B cell (primary cell): ENCODE measurements at regions not wholly inside any gene's neighbourhood (a gene's known extent, or its start where the extent isn't known, plus 50 kb on each side); places are given as distances from the start of the nearest gene placed in this dataset.

Experiments
- EZH2 ChIP-seq: IDR thresholded peaks from 2 replicates; pipeline ENCODE4 v1.6.1; 2012; ENCODE audit warnings: borderline replicate concordance, low read depth, mild to moderate bottlenecking, moderate library complexity, low read length; ENCODE audit not compliant: insufficient read depth, poor library complexity, severe bottlenecking
- TF ChIP-seq, protein P1 (sequence below): fragments of 200-600 bp; IDR thresholded peaks from one replicate; pipeline ENCODE4 v1.8.0; 2022; ENCODE audit warnings: antibody characterized with exemption, mild to moderate bottlenecking

DNA sequence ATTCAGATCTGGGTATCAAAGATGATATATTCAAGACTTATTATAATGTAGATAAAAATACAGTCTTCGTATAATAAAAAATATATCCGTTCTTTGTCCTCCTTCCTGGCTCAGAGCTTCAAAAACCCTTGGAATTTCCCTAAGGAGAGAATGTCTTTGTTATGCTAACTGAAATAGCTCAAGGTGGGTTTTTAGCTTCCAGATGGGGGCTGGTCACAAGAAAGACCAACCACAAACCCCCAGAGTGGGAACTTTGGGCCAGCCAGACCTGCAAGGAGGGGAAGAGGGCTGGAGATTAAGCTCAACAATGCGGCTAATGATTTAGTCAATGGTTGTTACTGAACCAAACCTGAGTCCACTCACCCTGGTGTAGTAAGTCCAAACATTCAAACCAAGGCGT, 196.4 kb downstream of the SDHAF3 start:
- TF ChIP-seq, protein P1, sequence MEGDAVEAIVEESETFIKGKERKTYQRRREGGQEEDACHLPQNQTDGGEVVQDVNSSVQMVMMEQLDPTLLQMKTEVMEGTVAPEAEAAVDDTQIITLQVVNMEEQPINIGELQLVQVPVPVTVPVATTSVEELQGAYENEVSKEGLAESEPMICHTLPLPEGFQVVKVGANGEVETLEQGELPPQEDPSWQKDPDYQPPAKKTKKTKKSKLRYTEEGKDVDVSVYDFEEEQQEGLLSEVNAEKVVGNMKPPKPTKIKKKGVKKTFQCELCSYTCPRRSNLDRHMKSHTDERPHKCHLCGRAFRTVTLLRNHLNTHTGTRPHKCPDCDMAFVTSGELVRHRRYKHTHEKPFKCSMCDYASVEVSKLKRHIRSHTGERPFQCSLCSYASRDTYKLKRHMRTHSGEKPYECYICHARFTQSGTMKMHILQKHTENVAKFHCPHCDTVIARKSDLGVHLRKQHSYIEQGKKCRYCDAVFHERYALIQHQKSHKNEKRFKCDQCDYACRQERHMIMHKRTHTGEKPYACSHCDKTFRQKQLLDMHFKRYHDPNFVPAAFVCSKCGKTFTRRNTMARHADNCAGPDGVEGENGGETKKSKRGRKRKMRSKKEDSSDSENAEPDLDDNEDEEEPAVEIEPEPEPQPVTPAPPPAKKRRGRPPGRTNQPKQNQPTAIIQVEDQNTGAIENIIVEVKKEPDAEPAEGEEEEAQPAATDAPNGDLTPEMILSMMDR, result no peak
- TF ChIP-seq EZH2, result no peak
